HEK293 (cell line): ENCODE measurements at regions not wholly inside any gene's neighbourhood (a gene's known extent, or its start where the extent isn't known, plus 50 kb on each side); places are given as distances from the start of the nearest gene placed in this dataset.

Source experiments
- RBAK ChIP-seq: fragments of 450-650 bp; formaldehyde crosslinking; IDR thresholded peaks from 2 replicates; pipeline ENCODE4 v1.5.1; 2016; ENCODE audit warnings: missing biosample characterization, missing genetic modification characterization
- ZNF138 ChIP-seq: fragments of 450-650 bp; formaldehyde crosslinking; IDR thresholded peaks from 2 replicates; pipeline ENCODE4 v1.5.1; 2016; ENCODE audit warnings: missing biosample characterization, missing genetic modification characterization, borderline replicate concordance
- ZNF2 ChIP-seq: fragments of 450-650 bp; formaldehyde crosslinking; IDR thresholded peaks from 2 replicates; pipeline ENCODE4 v1.5.1; 2016; ENCODE audit warnings: missing biosample characterization, missing genetic modification characterization
- ZNF24 ChIP-seq: fragments of 450-650 bp; formaldehyde crosslinking; IDR thresholded peaks from 2 replicates; pipeline ENCODE4 v1.5.1; 2016; ENCODE audit warnings: missing biosample characterization, missing genetic modification characterization
- ZNF423 ChIP-seq: fragments of 450-650 bp; formaldehyde crosslinking; IDR thresholded peaks from 2 replicates; pipeline ENCODE4 v1.5.1; 2016; ENCODE audit warnings: missing biosample characterization, missing genetic modification characterization
- ZNF544 ChIP-seq: fragments of 450-650 bp; formaldehyde crosslinking; IDR thresholded peaks from 2 replicates; pipeline ENCODE4 v1.5.0; 2017; ENCODE audit warnings: missing biosample characterization, missing genetic modification characterization
- ZNF549 ChIP-seq: fragments of 450-650 bp; IDR thresholded peaks from 2 replicates; pipeline ENCODE4 v1.5.1; 2018; ENCODE audit warnings: missing biosample characterization, missing genetic modification characterization, mild to moderate bottlenecking, inconsistent platforms, moderate library complexity
- TF ChIP-seq, protein P1 (sequence below): fragments of 450-650 bp; formaldehyde crosslinking; IDR thresholded peaks from 2 replicates; pipeline ENCODE4 v1.5.1; 2016; ENCODE audit warnings: missing biosample characterization, missing genetic modification characterization

DNA sequence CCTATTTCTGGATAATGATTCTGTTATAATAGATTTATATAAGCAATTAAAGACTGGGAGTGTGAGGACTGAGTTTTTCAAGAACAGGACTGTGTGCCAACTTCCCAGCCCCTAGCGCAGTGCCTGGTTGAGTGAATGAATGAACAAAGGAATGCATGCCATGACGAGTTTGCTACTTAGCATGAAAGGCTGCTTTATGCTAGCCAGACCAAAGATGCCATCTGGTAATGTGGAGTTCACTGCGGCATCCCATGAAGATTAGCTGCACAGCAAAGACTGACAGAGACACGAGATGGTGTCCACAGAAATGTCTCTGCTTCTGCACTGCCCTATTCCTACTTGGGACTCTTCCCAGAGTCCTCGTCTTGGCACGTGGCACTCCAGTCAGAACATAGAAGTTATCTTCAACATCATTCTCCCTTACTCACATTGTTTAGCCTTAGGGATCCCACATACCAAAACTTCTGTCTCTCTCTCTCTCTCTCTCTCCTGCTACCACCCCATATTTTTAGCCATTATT is 283.9 kb upstream of the CTNNB1 start:
- TF ChIP-seq ZNF2 (tag by site-specific recombination) (no peak), RBAK (tag by site-specific recombination) (no peak), ZNF423 (tag by site-specific recombination) (no peak), ZNF544 (tag by site-specific recombination) (no peak), ZNF549 (tag by site-specific recombination) (no peak), ZNF24 (no peak), ZNF138 (tag by site-specific recombination) (no peak)
- TF ChIP-seq, protein P1, sequence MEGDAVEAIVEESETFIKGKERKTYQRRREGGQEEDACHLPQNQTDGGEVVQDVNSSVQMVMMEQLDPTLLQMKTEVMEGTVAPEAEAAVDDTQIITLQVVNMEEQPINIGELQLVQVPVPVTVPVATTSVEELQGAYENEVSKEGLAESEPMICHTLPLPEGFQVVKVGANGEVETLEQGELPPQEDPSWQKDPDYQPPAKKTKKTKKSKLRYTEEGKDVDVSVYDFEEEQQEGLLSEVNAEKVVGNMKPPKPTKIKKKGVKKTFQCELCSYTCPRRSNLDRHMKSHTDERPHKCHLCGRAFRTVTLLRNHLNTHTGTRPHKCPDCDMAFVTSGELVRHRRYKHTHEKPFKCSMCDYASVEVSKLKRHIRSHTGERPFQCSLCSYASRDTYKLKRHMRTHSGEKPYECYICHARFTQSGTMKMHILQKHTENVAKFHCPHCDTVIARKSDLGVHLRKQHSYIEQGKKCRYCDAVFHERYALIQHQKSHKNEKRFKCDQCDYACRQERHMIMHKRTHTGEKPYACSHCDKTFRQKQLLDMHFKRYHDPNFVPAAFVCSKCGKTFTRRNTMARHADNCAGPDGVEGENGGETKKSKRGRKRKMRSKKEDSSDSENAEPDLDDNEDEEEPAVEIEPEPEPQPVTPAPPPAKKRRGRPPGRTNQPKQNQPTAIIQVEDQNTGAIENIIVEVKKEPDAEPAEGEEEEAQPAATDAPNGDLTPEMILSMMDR (tag by site-specific recombination): no peak
